RWPE1 (cell line): ENCODE measurements at regions not wholly inside any gene's neighbourhood (a gene's known extent, or its start where the extent isn't known, plus 50 kb on each side); places are given as distances from the start of the nearest gene placed in this dataset.

Source experiments
- CTCF ChIA-PET: fragments of 350-600 bp; sonication (Branson Sonifier 250); formaldehyde crosslinking; extraction: SDS; loops from one replicate; lab custom pipeline; 2021; lab: Yijun Ruan, JAX
- POLR2A ChIA-PET: fragments of 400-600 bp; formaldehyde crosslinking; extraction: SDS; loops from one replicate; lab custom pipeline; 2020; ENCODE audit warnings: antibody characterized with exemption; ENCODE audit not compliant: low non-redundant PET; lab: Yijun Ruan, JAX
- DNase-seq: peaks from one replicate; pipeline ENCODE4 v3.0.0; 2012; ENCODE audit warnings: low spot score
- H3K27ac ChIP-seq: fragments of 450-650 bp; 2 replicates; pipeline ENCODE4 v1.5.1; 2017
- CTCF ChIP-seq: fragments of 450-650 bp; conservative IDR thresholded peaks from 2 replicates; pipeline ENCODE4 v1.5.1; 2017; ENCODE audit warnings: low read depth, mild to moderate bottlenecking

GRCh38 chr14:83314764-83315163 lies 1781.1 kb upstream of the SEL1L start:
- CTCF ChIA-PET: no interaction called here
- DNase-seq: no peak
- POLR2A ChIA-PET: no interaction called here
- H3K27ac ChIP-seq: no peak overlapping the region
- no peak for TF ChIP-seq CTCF

GRCh38 chr14:83316356-83316755 lies 1782.7 kb upstream of the SEL1L start:
- TF ChIP-seq CTCF: no peak
- POLR2A ChIA-PET: no interaction called here
- CTCF ChIA-PET: no interaction called here
- no peak for DNase-seq
- H3K27ac ChIP-seq: no peak overlapping the region

- H3K27ac ChIP-seq: no peak overlapping the region
- TF ChIP-seq CTCF: no peak
- POLR2A ChIA-PET: no interaction called here
- DNase-seq: no peak
- CTCF ChIA-PET: no interaction called here
Observed at GRCh38 chr14:83320837-83321236, 1787.2 kb upstream of the SEL1L start.

- TF ChIP-seq CTCF: no peak
- H3K27ac ChIP-seq: no peak overlapping the region
- CTCF ChIA-PET: no interaction called here
- POLR2A ChIA-PET: no interaction called here
- no peak for DNase-seq
Observed at GRCh38 chr14:83331513-83331912, 1797.9 kb upstream of the SEL1L start.

- TF ChIP-seq CTCF: no peak
- no peak overlapping the region for H3K27ac ChIP-seq
- CTCF ChIA-PET: no interaction called here
- DNase-seq: no peak
- POLR2A ChIA-PET: no interaction called here
Observed at GRCh38 chr14:83342590-83342989, 1808.9 kb upstream of the SEL1L start.

GRCh38 chr14:83347874-83348273 lies 1814.2 kb upstream of the SEL1L start:
- POLR2A ChIA-PET: no interaction called here
- no peak for TF ChIP-seq CTCF
- DNase-seq: no peak
- CTCF ChIA-PET: no interaction called here
- H3K27ac ChIP-seq: no peak overlapping the region

GRCh38 chr14:83355609-83356008 lies 1822.0 kb upstream of the SEL1L start:
- no peak for DNase-seq
- TF ChIP-seq CTCF: no peak
- H3K27ac ChIP-seq: no peak overlapping the region
- POLR2A ChIA-PET: no interaction called here
- CTCF ChIA-PET: no interaction called here
